ENCODE measurements at regions not wholly inside any gene's neighbourhood (a gene's known extent, or its start where the extent isn't known, plus 50 kb on each side); places are given as distances from the start of the nearest gene placed in this dataset.

DNA sequence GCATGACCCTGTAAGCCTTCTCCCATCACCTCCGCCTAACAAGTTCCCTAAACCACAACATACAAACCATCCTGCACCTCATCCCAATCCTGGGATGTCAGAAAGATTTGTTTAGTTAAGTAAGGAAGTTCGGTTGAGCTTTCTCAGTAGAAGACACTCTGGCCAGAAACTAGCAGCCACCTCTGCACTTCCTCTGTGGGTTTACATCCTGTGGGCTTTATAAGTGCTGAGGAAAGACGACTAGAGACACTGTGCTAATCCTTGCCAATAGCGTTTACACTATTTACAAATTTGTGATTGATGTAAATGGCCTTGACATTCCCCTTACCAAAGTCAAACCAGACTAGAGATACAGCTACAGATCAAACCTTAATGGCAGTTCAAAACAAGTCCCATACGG lies 246.0 kb downstream of the KDM5D start:
- Histone ChIP-seq H3K27me3 (ENCODE audit: control insufficient read depth, insufficient read depth, low read length) (no peaks in the 10 kb centered on the region), H3K9me3 (ENCODE audit: control insufficient read depth, insufficient read depth, low read length) (peaks cover 2% of the 10 kb centered on the region; the same call in 1 of the 2 replicates), H3K27ac (ENCODE audit: low read depth, low read length) (no peak overlapping the region), H3K4me3 (ENCODE audit: low read depth, low read length) (no peak overlapping the region)
- CTCF ChIA-PET: no interaction called here
- POLR2A ChIA-PET: no interaction called here
- DNase-seq (ENCODE audit: low read depth, low spot score): no peak
- TF ChIP-seq, protein P1, sequence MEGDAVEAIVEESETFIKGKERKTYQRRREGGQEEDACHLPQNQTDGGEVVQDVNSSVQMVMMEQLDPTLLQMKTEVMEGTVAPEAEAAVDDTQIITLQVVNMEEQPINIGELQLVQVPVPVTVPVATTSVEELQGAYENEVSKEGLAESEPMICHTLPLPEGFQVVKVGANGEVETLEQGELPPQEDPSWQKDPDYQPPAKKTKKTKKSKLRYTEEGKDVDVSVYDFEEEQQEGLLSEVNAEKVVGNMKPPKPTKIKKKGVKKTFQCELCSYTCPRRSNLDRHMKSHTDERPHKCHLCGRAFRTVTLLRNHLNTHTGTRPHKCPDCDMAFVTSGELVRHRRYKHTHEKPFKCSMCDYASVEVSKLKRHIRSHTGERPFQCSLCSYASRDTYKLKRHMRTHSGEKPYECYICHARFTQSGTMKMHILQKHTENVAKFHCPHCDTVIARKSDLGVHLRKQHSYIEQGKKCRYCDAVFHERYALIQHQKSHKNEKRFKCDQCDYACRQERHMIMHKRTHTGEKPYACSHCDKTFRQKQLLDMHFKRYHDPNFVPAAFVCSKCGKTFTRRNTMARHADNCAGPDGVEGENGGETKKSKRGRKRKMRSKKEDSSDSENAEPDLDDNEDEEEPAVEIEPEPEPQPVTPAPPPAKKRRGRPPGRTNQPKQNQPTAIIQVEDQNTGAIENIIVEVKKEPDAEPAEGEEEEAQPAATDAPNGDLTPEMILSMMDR (IDR thresholded peaks at IDR 0.05; ENCODE audit: low read depth, low read length): no peak

DNA sequence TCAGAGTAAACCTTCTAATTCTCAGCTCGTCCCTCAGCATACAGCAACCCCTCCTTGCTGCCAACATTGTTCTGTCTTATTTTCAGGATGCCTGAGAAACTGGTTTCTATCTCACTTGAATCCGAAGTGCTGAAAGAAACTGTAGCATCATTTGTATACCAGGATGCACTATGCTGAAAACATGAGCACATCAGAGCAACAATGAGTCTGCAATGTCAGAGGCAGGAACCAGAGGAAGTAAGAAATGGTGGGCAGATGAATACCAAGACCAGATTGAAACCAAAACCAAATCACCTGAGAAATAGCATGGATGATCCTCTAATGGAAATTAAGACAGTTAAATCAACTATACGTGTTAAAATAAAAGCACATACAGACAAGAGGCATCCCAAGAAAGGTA lies 257.0 kb downstream of the KDM5D start:
- Histone ChIP-seq H3K9me3 (ENCODE audit: control insufficient read depth, insufficient read depth, low read length) (no peaks in the 10 kb centered on the region), H3K4me3 (ENCODE audit: low read depth, low read length) (no peak overlapping the region), H3K27ac (ENCODE audit: low read depth, low read length) (no peak overlapping the region), H3K27me3 (ENCODE audit: control insufficient read depth, insufficient read depth, low read length) (no peaks in the 10 kb centered on the region)
- CTCF ChIA-PET: no interaction called here
- DNase-seq (ENCODE audit: low read depth, low spot score): no peak
- TF ChIP-seq, protein P1 (IDR thresholded peaks at IDR 0.05; ENCODE audit: low read depth, low read length): no peak
- POLR2A ChIA-PET: no interaction called here

DNA sequence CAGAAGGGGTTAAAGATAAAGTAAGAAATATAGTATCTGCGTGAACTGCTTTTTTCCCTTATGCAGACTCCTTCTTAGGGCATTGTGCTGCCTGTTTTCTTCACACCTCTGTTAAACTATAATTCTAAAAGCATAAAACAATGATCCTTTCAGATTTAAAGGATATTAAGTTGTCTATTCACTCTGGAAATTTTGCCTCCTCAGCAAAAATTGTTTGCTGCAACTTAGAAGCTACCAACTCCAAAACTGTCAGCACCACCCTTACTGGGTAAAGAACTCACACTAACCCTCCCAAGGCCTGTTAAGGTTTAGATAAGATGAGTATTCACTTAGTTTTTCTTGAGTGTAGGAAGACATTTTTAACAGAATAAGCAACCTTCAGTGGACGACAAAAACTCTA lies 259.5 kb downstream of the KDM5D start:
- TF ChIP-seq, protein P1 (IDR thresholded peaks at IDR 0.05; ENCODE audit: low read depth, low read length): no peak
- Histone ChIP-seq H3K4me3 (ENCODE audit: low read depth, low read length) (no peak overlapping the region), H3K27ac (ENCODE audit: low read depth, low read length) (no peak overlapping the region), H3K27me3 (ENCODE audit: control insufficient read depth, insufficient read depth, low read length) (no peaks in the 10 kb centered on the region), H3K9me3 (ENCODE audit: control insufficient read depth, insufficient read depth, low read length) (no peaks in the 10 kb centered on the region)
- ChIA-PET CTCF (no interaction called here), POLR2A (no interaction called here)
- DNase-seq (ENCODE audit: low read depth, low spot score): no peak

DNA sequence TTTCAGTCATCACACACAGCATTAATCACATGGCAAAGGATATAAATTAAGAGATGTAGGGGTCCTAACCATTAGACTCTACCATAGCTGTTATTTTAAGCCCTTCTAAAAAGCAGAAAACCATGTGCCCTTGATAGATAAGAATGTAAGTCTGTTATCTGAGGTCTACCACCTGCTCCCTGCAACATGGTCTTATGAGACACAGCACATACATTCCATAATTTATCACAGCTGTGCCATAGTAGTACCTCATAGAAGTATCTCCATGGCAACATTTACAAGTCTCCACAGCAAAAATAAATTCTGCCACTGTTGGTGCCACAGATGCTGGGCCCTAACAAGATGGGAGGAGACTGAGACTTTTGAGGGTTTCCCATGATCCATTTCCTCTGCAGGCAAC lies 265.4 kb downstream of the KDM5D start:
- DNase-seq (ENCODE audit: low read depth, low spot score): no peak
- CTCF ChIA-PET: no interaction called here
- TF ChIP-seq, protein P1 (IDR thresholded peaks at IDR 0.05; ENCODE audit: low read depth, low read length): no peak
- no peak overlapping the region for H3K4me3 ChIP-seq (ENCODE audit: low read depth, low read length)
- H3K9me3 ChIP-seq (ENCODE audit: control insufficient read depth, insufficient read depth, low read length): no peaks in the 10 kb centered on the region
- no peak overlapping the region for H3K27ac ChIP-seq (ENCODE audit: low read depth, low read length)
- POLR2A ChIA-PET: no interaction called here
- no peaks in the 10 kb centered on the region for H3K27me3 ChIP-seq (ENCODE audit: control insufficient read depth, insufficient read depth, low read length)

DNA sequence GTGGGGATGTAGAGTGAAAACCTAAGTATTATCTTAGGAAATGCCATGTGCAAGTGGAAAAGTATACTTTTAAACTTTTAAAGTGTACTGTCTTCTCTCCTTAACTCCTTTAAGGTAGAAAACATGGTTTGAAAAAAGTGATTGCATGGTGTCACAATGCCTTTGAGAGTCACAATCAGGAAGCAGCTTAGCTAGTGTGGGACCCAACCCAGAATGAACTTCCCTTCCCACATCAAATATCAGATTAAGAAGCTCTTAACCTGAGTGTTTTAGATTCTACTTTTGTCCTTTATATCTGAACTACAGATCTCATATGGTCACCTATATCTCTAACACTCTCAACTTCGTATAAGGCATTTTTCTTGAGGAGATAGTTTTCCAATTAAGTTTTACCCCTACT lies 266.6 kb downstream of the KDM5D start:
- no peaks in the 10 kb centered on the region for H3K9me3 ChIP-seq (ENCODE audit: control insufficient read depth, insufficient read depth, low read length)
- DNase-seq (ENCODE audit: low read depth, low spot score): no peak
- ChIA-PET POLR2A (no interaction called here), CTCF (no interaction called here)
- H3K27me3 ChIP-seq (ENCODE audit: control insufficient read depth, insufficient read depth, low read length): no peaks in the 10 kb centered on the region
- no peak overlapping the region for H3K4me3 ChIP-seq (ENCODE audit: low read depth, low read length)
- H3K27ac ChIP-seq (ENCODE audit: low read depth, low read length): no peak overlapping the region
- TF ChIP-seq, protein P1 (IDR thresholded peaks at IDR 0.05; ENCODE audit: low read depth, low read length): no peak

Data from AG04450 (cell line).